ENCODE measurements at regions not wholly inside any gene's neighbourhood (a gene's known extent, or its start where the extent isn't known, plus 50 kb on each side); places are given as distances from the start of the nearest gene placed in this dataset.

DNA sequence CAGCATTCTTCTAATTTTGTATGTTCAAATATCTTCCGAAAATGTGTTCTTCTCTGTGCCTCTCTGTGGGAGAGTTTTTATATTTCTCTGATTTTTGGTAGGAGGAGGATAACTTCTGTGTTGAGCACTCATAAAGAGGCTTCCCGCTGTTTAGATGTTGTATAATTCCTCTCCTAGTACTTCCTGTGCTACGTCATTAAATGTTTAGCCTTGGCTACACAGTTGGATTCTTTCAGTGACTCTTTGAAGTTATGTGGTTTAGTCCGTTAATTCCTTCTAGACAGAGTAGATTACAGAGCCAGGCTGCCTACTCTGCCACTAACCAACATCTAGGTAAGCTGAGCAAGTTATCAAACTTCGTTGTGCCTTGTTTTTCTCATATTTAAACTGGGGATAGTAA, 302.6 kb downstream of the OSTF1 start:
- ChIA-PET CTCF (no interaction called here), POLR2A (no interaction called here)
- no peaks in the 10 kb centered on the region for H3K36me3 ChIP-seq (ENCODE audit: insufficient read depth, low read length)
- no peaks in the 10 kb centered on the region for H3K4me1 ChIP-seq (ENCODE audit: insufficient read depth, low read length)
- no peaks in the 10 kb centered on the region for H3K9me3 ChIP-seq (ENCODE audit: low read length)
- Mint-ChIP-seq H3K4me1 (no peaks in the 10 kb centered on the region), H3K36me3 (no peaks in the 10 kb centered on the region), H3K4me3 (no peak overlapping the region), H3K27me3 (no peaks in the 10 kb centered on the region), H3K27ac (no peak overlapping the region), H3K9me3 (peaks cover 0 to 8% (median 3%) of the 10 kb centered on the region in 5 donors)
- no peak for DNase-seq
- H3K27me3 ChIP-seq (ENCODE audit: insufficient read depth, low read length, poor library complexity, severe bottlenecking): no peaks in the 10 kb centered on the region
- no peak overlapping the region for H3K4me3 ChIP-seq (ENCODE audit: low read length)
- no peak overlapping the region for H3K27ac ChIP-seq (ENCODE audit: low read depth, low read length)

DNA sequence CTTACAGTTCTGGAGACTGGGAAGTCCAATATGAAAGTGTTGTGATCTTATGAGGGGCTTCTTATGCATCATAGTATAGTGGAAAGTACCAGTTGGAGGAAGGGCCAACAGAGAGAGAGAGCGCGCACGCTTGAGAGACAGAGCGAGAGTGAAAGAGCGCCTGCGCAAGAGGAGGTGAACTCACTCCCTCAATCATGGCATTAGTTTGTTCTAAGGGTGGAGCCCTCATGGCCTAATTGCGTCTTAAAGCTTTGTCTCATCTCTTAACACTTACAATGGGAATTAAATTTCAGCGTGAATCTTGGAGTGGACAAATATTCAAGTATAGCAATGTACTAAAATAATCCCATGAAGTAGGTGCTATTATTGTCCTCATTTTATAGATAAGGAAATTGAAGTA, 303.2 kb downstream of the OSTF1 start:
- ChIA-PET CTCF (no interaction called here), POLR2A (no interaction called here)
- H3K36me3 Mint-ChIP-seq: no peaks in the 10 kb centered on the region
- H3K27ac Mint-ChIP-seq: no peak overlapping the region
- no peak overlapping the region for H3K4me3 Mint-ChIP-seq
- H3K9me3 ChIP-seq (ENCODE audit: low read length): no peaks in the 10 kb centered on the region
- no peaks in the 10 kb centered on the region for H3K36me3 ChIP-seq (ENCODE audit: insufficient read depth, low read length)
- H3K4me3 ChIP-seq (ENCODE audit: low read length): no peak overlapping the region
- H3K27ac ChIP-seq (ENCODE audit: low read depth, low read length): no peak overlapping the region
- no peaks in the 10 kb centered on the region for H3K4me1 Mint-ChIP-seq
- H3K27me3 Mint-ChIP-seq: no peaks in the 10 kb centered on the region
- H3K27me3 ChIP-seq (ENCODE audit: insufficient read depth, low read length, poor library complexity, severe bottlenecking): no peaks in the 10 kb centered on the region
- no peaks in the 10 kb centered on the region for H3K4me1 ChIP-seq (ENCODE audit: insufficient read depth, low read length)
- peaks cover 0 to 8% (median 3%) of the 10 kb centered on the region in 5 donors for H3K9me3 Mint-ChIP-seq
- no peak for DNase-seq

DNA sequence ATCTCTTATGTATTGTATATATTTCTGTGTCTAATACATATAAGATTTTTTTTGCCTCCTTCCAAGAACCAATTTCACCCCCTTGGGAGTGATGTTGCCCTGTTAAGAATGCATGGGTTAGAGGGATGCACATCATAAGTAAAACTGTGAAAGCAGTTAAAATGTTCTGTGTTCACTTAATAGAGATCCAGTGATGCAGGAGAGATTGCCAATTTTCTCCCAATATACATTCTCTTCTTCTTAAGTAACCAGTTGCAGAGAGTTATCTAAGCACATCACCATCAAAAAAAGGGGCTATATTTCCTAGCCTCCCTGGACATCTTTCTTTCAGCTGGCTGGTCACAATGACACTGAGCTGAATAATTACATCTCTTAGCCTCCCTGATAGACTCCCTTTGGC, 307.0 kb downstream of the OSTF1 start:
- Mint-ChIP-seq H3K9me3 (peaks cover 0 to 6% (median 2%) of the 10 kb centered on the region in 5 donors), H3K27ac (no peak overlapping the region), H3K27me3 (no peaks in the 10 kb centered on the region), H3K36me3 (no peaks in the 10 kb centered on the region), H3K4me1 (no peaks in the 10 kb centered on the region), H3K4me3 (no peak overlapping the region)
- Histone ChIP-seq H3K36me3 (ENCODE audit: insufficient read depth, low read length) (no peaks in the 10 kb centered on the region), H3K27ac (ENCODE audit: low read depth, low read length) (no peak overlapping the region), H3K9me3 (ENCODE audit: low read length) (no peaks in the 10 kb centered on the region), H3K27me3 (ENCODE audit: insufficient read depth, low read length, poor library complexity, severe bottlenecking) (no peaks in the 10 kb centered on the region), H3K4me1 (ENCODE audit: insufficient read depth, low read length) (no peaks in the 10 kb centered on the region), H3K4me3 (ENCODE audit: low read length) (no peak overlapping the region)
- CTCF ChIA-PET: no interaction called here
- DNase-seq: no peak
- POLR2A ChIA-PET: no interaction called here

DNA sequence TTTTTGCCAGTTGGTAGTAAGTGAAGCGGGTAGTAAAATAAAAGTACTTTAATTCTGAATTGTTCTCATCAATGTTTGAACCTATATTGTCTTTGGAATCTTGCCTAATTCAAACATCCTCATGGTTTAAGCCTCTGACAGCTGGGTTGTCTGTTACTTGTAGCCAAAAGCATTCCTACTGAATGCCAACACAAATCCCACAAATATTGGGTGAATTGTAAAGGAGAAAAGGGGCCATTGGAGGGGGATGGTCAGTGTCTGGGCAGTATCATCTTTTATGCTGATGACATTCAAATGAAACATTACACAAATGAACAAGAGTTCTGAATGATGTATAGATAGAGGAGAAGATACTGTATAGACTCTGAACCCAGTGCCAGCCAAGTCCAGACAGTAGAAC, 309.5 kb downstream of the OSTF1 start:
- POLR2A ChIA-PET: no interaction called here
- no peak overlapping the region for H3K27ac Mint-ChIP-seq

DNA sequence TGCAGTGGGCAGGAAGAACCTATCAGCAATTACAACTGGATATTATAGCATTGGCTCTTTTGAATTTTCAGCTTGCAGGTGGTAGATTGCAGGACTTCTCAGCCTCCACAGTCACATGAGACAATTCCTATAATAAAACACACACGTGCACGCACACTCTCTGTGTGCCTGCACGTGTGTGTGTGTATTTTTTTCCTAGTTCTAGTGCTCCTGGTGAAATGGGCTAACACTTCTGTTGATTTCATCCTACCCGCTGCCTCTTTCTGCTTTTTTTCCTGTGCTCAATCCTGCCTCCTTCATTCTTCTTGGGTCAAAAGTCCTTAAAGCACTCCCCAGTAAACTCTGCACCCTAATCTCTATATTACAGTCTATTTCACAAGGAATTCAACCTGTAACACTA, 320.1 kb downstream of the OSTF1 start:
- H3K4me1 Mint-ChIP-seq: no peaks in the 10 kb centered on the region
- no peaks in the 10 kb centered on the region for H3K27me3 ChIP-seq (ENCODE audit: insufficient read depth, low read length, poor library complexity, severe bottlenecking)
- no peak overlapping the region for H3K27ac Mint-ChIP-seq
- peaks cover 5 to 7% of the 10 kb centered on the region in 2 donors for H3K27me3 Mint-ChIP-seq
- ChIA-PET POLR2A (no interaction called here), CTCF (no interaction called here)
- no peak overlapping the region for H3K4me3 Mint-ChIP-seq
- no peak overlapping the region for H3K27ac ChIP-seq (ENCODE audit: low read depth, low read length)
- no peaks in the 10 kb centered on the region for H3K9me3 ChIP-seq (ENCODE audit: low read length)
- H3K4me1 ChIP-seq (ENCODE audit: insufficient read depth, low read length): no peaks in the 10 kb centered on the region
- H3K4me3 ChIP-seq (ENCODE audit: low read length): no peak overlapping the region
- no peaks in the 10 kb centered on the region for H3K36me3 ChIP-seq (ENCODE audit: insufficient read depth, low read length)
- peaks cover 0 to 3% (median 0%) of the 10 kb centered on the region in 5 donors for H3K9me3 Mint-ChIP-seq
- DNase-seq: no peak
- no peaks in the 10 kb centered on the region for H3K36me3 Mint-ChIP-seq

More for the DNA sequence above, 309.5 kb downstream of the OSTF1 start:
- Mint-ChIP-seq H3K4me3 (no peak overlapping the region), H3K9me3 (peaks cover 0 to 8% (median 2%) of the 10 kb centered on the region in 5 donors), H3K27me3 (no peaks in the 10 kb centered on the region), H3K4me1 (no peaks in the 10 kb centered on the region), H3K36me3 (no peaks in the 10 kb centered on the region)
- no peak overlapping the region for H3K27ac ChIP-seq (ENCODE audit: low read depth, low read length)
- H3K9me3 ChIP-seq (ENCODE audit: low read length): no peaks in the 10 kb centered on the region
- DNase-seq: no peak
- H3K36me3 ChIP-seq (ENCODE audit: insufficient read depth, low read length): no peaks in the 10 kb centered on the region
- no peaks in the 10 kb centered on the region for H3K4me1 ChIP-seq (ENCODE audit: insufficient read depth, low read length)
- H3K27me3 ChIP-seq (ENCODE audit: insufficient read depth, low read length, poor library complexity, severe bottlenecking): no peaks in the 10 kb centered on the region
- CTCF ChIA-PET: no interaction called here
- no peak overlapping the region for H3K4me3 ChIP-seq (ENCODE audit: low read length)

DNA sequence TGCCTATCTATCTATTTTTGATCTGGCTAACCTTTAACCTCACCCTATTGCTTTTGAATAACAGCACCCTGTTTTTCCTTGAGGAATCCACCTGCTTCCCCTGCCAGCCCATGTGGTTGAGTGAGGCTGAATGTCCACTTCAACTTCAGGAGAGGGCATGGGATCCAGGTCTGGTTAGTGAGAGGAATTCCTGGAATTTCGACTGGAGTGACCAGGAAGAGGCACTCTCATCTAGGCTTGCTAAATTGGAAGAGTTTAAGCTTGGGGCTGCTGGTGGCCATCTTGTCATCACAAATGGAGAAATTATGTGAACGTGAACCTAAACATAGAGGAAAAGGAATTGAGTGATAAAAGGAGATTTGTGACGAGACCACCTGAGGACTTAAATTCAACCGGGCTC, 322.1 kb downstream of the OSTF1 start:
- Mint-ChIP-seq H3K27ac (no peak overlapping the region), H3K4me1 (no peaks in the 10 kb centered on the region), H3K4me3 (no peak overlapping the region), H3K36me3 (no peaks in the 10 kb centered on the region), H3K9me3 (peaks cover 0 to 3% (median 0%) of the 10 kb centered on the region in 5 donors), H3K27me3 (peaks cover 5 to 7% of the 10 kb centered on the region in 2 donors)
- ChIA-PET CTCF (no interaction called here), POLR2A (no interaction called here)
- no peaks in the 10 kb centered on the region for H3K36me3 ChIP-seq (ENCODE audit: insufficient read depth, low read length)
- H3K27ac ChIP-seq (ENCODE audit: low read depth, low read length): no peak overlapping the region
- no peaks in the 10 kb centered on the region for H3K27me3 ChIP-seq (ENCODE audit: insufficient read depth, low read length, poor library complexity, severe bottlenecking)
- no peaks in the 10 kb centered on the region for H3K9me3 ChIP-seq (ENCODE audit: low read length)
- DNase-seq: no peak
- H3K4me1 ChIP-seq (ENCODE audit: insufficient read depth, low read length): no peaks in the 10 kb centered on the region
- H3K4me3 ChIP-seq (ENCODE audit: low read length): no peak overlapping the region

DNA sequence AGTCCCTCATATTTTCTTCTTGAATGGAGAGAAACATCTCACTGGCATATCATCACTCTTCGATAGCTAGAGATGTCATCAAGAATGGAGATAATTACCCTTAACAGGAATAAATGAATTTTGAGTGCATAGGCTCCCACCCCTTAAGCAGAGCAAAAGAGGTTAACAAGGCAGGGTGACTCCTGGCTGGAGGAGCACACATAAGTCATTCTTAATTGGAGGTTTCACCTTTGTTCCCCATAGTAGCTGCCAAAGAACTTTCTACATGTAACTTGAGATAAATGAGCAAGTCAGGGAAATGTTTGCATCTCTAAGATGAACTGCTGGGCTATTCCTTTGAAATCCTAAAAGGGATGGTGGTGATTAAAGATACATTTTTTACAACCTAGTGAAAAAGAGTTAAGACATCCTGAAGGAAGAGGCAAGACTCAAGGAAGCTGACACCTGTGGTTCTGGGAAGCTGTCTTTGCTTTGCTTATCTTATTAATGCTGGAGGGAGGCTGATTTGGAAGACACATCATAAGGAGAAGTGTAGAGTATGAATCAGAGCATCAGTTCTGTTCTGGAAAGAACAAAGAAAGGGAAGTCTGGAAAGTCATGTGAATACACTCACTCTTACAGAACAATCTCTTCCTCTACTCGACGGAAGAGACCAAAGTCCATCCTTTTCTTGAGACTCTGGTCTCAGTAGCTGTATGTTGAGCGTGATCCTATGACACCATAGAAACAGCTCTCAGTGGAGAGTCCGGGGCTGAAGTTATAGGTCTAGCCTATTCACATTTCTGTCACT, 326.3 kb downstream of the OSTF1 start:
- Mint-ChIP-seq H3K36me3 (no peaks in the 10 kb centered on the region), H3K9me3 (no peaks in the 10 kb centered on the region), H3K4me3 (no peak overlapping the region), H3K4me1 (no peaks in the 10 kb centered on the region), H3K27ac (no peak overlapping the region), H3K27me3 (peaks cover 0 to 2% of the 10 kb centered on the region in 2 donors)
- Histone ChIP-seq H3K9me3 (ENCODE audit: low read length) (no peaks in the 10 kb centered on the region), H3K4me3 (ENCODE audit: low read length) (no peak overlapping the region), H3K27ac (ENCODE audit: low read depth, low read length) (no peak overlapping the region), H3K4me1 (ENCODE audit: insufficient read depth, low read length) (no peaks in the 10 kb centered on the region), H3K36me3 (ENCODE audit: insufficient read depth, low read length) (no peaks in the 10 kb centered on the region), H3K27me3 (ENCODE audit: insufficient read depth, low read length, poor library complexity, severe bottlenecking) (no peaks in the 10 kb centered on the region)
- POLR2A ChIA-PET: no interaction called here
- CTCF ChIA-PET: no interaction called here
- DNase-seq: no peak

DNA sequence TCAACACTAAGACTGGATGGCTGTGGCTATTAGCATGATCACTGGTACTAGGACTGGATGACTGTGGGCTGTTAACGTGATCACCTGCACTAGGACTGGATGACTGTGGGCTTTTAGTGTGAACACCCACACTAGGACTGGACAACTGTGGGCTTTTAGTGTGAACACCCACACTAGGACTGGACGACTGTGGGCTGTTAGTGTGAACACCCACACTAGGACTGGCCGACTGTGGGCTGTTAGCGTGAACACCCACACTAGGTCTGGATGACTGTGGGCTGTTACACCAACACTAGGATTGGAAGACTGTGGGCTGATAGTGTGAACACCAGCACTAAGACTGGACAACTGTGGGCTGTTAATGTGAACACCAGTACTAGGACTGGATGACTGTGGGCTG, 329.2 kb downstream of the OSTF1 start:
- H3K4me3 Mint-ChIP-seq: no peak overlapping the region
- H3K27ac Mint-ChIP-seq: no peak overlapping the region
- Histone ChIP-seq H3K27me3 (ENCODE audit: insufficient read depth, low read length, poor library complexity, severe bottlenecking) (no peaks in the 10 kb centered on the region), H3K9me3 (ENCODE audit: low read length) (no peaks in the 10 kb centered on the region), H3K4me3 (ENCODE audit: low read length) (no peak overlapping the region), H3K36me3 (ENCODE audit: insufficient read depth, low read length) (no peaks in the 10 kb centered on the region), H3K27ac (ENCODE audit: low read depth, low read length) (no peak overlapping the region), H3K4me1 (ENCODE audit: insufficient read depth, low read length) (no peaks in the 10 kb centered on the region)
- POLR2A ChIA-PET: no interaction called here
- peaks cover 0 to 2% (median 0%) of the 10 kb centered on the region in 3 donors for H3K36me3 Mint-ChIP-seq
- H3K9me3 Mint-ChIP-seq: peaks cover 0 to 2% (median 0%) of the 10 kb centered on the region in 5 donors
- peaks cover 0 to 2% of the 10 kb centered on the region in 2 donors for H3K27me3 Mint-ChIP-seq
- CTCF ChIA-PET: no interaction called here
- H3K4me1 Mint-ChIP-seq: no peaks in the 10 kb centered on the region
- no peak for DNase-seq
